ENCODE measurements at regions not wholly inside any gene's neighbourhood (a gene's known extent, or its start where the extent isn't known, plus 50 kb on each side); places are given as distances from the start of the nearest gene placed in this dataset.

DNA sequence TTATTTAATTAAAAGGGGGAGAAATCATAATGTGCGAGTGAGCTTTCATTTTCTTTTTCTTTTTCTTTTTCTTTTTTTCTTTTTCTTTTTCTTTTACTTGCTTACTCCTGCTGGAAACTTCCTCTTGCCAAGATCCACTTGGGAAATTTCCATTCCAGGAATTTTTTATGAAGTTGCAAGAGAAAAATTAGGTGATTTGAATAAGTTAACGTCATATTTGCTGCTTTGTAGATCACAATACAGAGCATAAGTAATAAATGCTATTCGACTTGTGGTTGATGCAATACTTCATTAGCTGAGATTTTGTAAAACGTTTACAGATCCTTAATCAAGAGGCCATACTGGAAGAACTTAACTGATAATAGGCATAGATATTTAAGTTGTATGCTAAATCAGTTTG is 354.7 kb upstream of the SMIM21 start:
- Histone ChIP-seq H3K9me2 (ENCODE audit: insufficient read depth, low read length) (no peaks in the 10 kb centered on the region), H3K9me3 (ENCODE audit: low read length) (no peaks in the 10 kb centered on the region), H3K27ac (ENCODE audit: low read depth, low read length, poor library complexity, severe bottlenecking) (no peak overlapping the region), H3K4me2 (ENCODE audit: low read length) (no peak overlapping the region), H3K4me1 (ENCODE audit: insufficient read depth, low read length, poor library complexity, severe bottlenecking) (no peaks in the 10 kb centered on the region), H3K79me2 (ENCODE audit: insufficient read depth, low read depth, low read length) (no peaks in the 10 kb centered on the region), H3K36me3 (ENCODE audit: insufficient read depth, low read length) (no peaks in the 10 kb centered on the region), H4K20me1 (ENCODE audit: insufficient read depth, low read length) (no peaks in the 10 kb centered on the region), H2AFZ (ENCODE audit: low read length) (no peak overlapping the region), H3K4me3 (ENCODE audit: low read depth, low read length, poor library complexity, severe bottlenecking) (no peak overlapping the region)
- TF ChIP-seq EZH2phosphoT487 (IDR thresholded peaks at IDR 0.05; ENCODE audit: borderline replicate concordance, low read depth, low read length), result no peak
- TF ChIP-seq, protein P1, sequence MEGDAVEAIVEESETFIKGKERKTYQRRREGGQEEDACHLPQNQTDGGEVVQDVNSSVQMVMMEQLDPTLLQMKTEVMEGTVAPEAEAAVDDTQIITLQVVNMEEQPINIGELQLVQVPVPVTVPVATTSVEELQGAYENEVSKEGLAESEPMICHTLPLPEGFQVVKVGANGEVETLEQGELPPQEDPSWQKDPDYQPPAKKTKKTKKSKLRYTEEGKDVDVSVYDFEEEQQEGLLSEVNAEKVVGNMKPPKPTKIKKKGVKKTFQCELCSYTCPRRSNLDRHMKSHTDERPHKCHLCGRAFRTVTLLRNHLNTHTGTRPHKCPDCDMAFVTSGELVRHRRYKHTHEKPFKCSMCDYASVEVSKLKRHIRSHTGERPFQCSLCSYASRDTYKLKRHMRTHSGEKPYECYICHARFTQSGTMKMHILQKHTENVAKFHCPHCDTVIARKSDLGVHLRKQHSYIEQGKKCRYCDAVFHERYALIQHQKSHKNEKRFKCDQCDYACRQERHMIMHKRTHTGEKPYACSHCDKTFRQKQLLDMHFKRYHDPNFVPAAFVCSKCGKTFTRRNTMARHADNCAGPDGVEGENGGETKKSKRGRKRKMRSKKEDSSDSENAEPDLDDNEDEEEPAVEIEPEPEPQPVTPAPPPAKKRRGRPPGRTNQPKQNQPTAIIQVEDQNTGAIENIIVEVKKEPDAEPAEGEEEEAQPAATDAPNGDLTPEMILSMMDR (conservative IDR thresholded peaks at IDR 0.05; ENCODE audit: low read length), result no peak
- no TSS peak for BruUV-seq (replicated peaks)
- intact Hi-C loops (cut with micrococcal nuclease; ENCODE audit: unreplicated experiment), result no loop called here
- DNase-seq (ENCODE audit: low spot score), result no peak
- ChIA-PET CTCF (ENCODE audit: unreplicated experiment) (no interaction called here), POLR2A (no interaction called here)

- H3K4me1 ChIP-seq (ENCODE audit: insufficient read depth, low read length, poor library complexity, severe bottlenecking), result no peaks in the 10 kb centered on the region
- no peak overlapping the region for H3K27ac ChIP-seq (ENCODE audit: low read depth, low read length, poor library complexity, severe bottlenecking)
- ChIA-PET POLR2A (no interaction called here), CTCF (ENCODE audit: unreplicated experiment) (no interaction called here)
- no peaks in the 10 kb centered on the region for H3K36me3 ChIP-seq (ENCODE audit: insufficient read depth, low read length)
- no peak overlapping the region for H2AFZ ChIP-seq (ENCODE audit: low read length)
- intact Hi-C loops (cut with micrococcal nuclease; ENCODE audit: unreplicated experiment), result no loop called here
- no peaks in the 10 kb centered on the region for H4K20me1 ChIP-seq (ENCODE audit: insufficient read depth, low read length)
- no peaks in the 10 kb centered on the region for H3K9me2 ChIP-seq (ENCODE audit: insufficient read depth, low read length)
- H3K79me2 ChIP-seq (ENCODE audit: insufficient read depth, low read depth, low read length), result no peaks in the 10 kb centered on the region
- H3K4me3 ChIP-seq (ENCODE audit: low read depth, low read length, poor library complexity, severe bottlenecking), result no peak overlapping the region
- no peak for TF ChIP-seq EZH2phosphoT487 (IDR thresholded peaks at IDR 0.05; ENCODE audit: borderline replicate concordance, low read depth, low read length)
- TF ChIP-seq, protein P1 (conservative IDR thresholded peaks at IDR 0.05; ENCODE audit: low read length), result no peak
- DNase-seq (ENCODE audit: low spot score), result no peak
- BruUV-seq (replicated peaks), result no TSS peak
- H3K4me2 ChIP-seq (ENCODE audit: low read length), result no peak overlapping the region
- H3K9me3 ChIP-seq (ENCODE audit: low read length), result no peaks in the 10 kb centered on the region
These were observed 352.4 kb upstream of the SMIM21 start for GRCh38 chr18:75779910-75780309.

GRCh38 chr18:75779450-75779849 is 351.9 kb upstream of the SMIM21 start:
- intact Hi-C loops (cut with micrococcal nuclease; ENCODE audit: unreplicated experiment), result no loop called here
- Histone ChIP-seq H3K36me3 (ENCODE audit: insufficient read depth, low read length) (no peaks in the 10 kb centered on the region), H3K4me2 (ENCODE audit: low read length) (no peak overlapping the region), H4K20me1 (ENCODE audit: insufficient read depth, low read length) (no peaks in the 10 kb centered on the region), H3K9me2 (ENCODE audit: insufficient read depth, low read length) (no peaks in the 10 kb centered on the region), H3K4me1 (ENCODE audit: insufficient read depth, low read length, poor library complexity, severe bottlenecking) (no peaks in the 10 kb centered on the region), H2AFZ (ENCODE audit: low read length) (no peak overlapping the region), H3K27ac (ENCODE audit: low read depth, low read length, poor library complexity, severe bottlenecking) (no peak overlapping the region), H3K4me3 (ENCODE audit: low read depth, low read length, poor library complexity, severe bottlenecking) (no peak overlapping the region), H3K9me3 (ENCODE audit: low read length) (no peaks in the 10 kb centered on the region), H3K79me2 (ENCODE audit: insufficient read depth, low read depth, low read length) (no peaks in the 10 kb centered on the region)
- no TSS peak for BruUV-seq (replicated peaks)
- ChIA-PET CTCF (ENCODE audit: unreplicated experiment) (no interaction called here), POLR2A (no interaction called here)
- no peak for TF ChIP-seq EZH2phosphoT487 (IDR thresholded peaks at IDR 0.05; ENCODE audit: borderline replicate concordance, low read depth, low read length)
- TF ChIP-seq, protein P1 (conservative IDR thresholded peaks at IDR 0.05; ENCODE audit: low read length), result no peak
- DNase-seq (ENCODE audit: low spot score), result no peak
